ENCODE measurements at regions not wholly inside any gene's neighbourhood (a gene's known extent, or its start where the extent isn't known, plus 50 kb on each side); places are given as distances from the start of the nearest gene placed in this dataset.

GRCh38 chr4:52350926-52351325 lies 299.8 kb downstream of the SPATA18 start:
- H3K4me3 ChIP-seq, result no peak overlapping the region
- no peaks in the 10 kb centered on the region for H3K9me3 ChIP-seq
- no peaks in the 10 kb centered on the region for H3K27me3 ChIP-seq
- H3K4me1 ChIP-seq, result no peaks in the 10 kb centered on the region
- H3K36me3 ChIP-seq, result no peaks in the 10 kb centered on the region
- no peak for TF ChIP-seq POLR2A (IDR thresholded peaks at IDR 0.05)
- no peak for TF ChIP-seq CTCF (IDR thresholded peaks at IDR 0.05)
- 84 to 89% methylated on average over 1 of the region's 1 CpG for WGBS, 2 donors
- H3K27ac ChIP-seq, result no peak overlapping the region
- intact Hi-C loops (cut with DNase I), result no loop called here
- no peak for DNase-seq

GRCh38 chr4:52358366-52358765 lies 300.7 kb downstream of the USP46 start:
- 78 to 84% methylated on average over 9 of the region's 9 CpGs for WGBS, 2 donors
- TF ChIP-seq CTCF (IDR thresholded peaks at IDR 0.05), result no peak
- TF ChIP-seq POLR2A (IDR thresholded peaks at IDR 0.05), result no peak
- DNase-seq, result no peak
- Histone ChIP-seq H3K27ac (no peak overlapping the region), H3K27me3 (no peaks in the 10 kb centered on the region), H3K4me1 (no peaks in the 10 kb centered on the region), H3K9me3 (no peaks in the 10 kb centered on the region), H3K4me3 (no peak overlapping the region), H3K36me3 (no peaks in the 10 kb centered on the region)
- intact Hi-C loops (cut with DNase I), result no loop called here

- intact Hi-C loops (cut with DNase I), result no loop called here
- 80 to 100% methylated on average over 1 of the region's 1 CpG for WGBS, 2 donors
- no peak for DNase-seq
- Histone ChIP-seq H3K36me3 (no peaks in the 10 kb centered on the region), H3K4me3 (no peak overlapping the region), H3K27me3 (no peaks in the 10 kb centered on the region), H3K9me3 (no peaks in the 10 kb centered on the region), H3K27ac (no peak overlapping the region), H3K4me1 (no peaks in the 10 kb centered on the region)
- TF ChIP-seq CTCF (IDR thresholded peaks at IDR 0.05) (no peak), POLR2A (IDR thresholded peaks at IDR 0.05) (no peak)
These were observed 300.2 kb downstream of the USP46 start for GRCh38 chr4:52358883-52359321.

- DNase-seq, result no peak
- TF ChIP-seq POLR2A (IDR thresholded peaks at IDR 0.05), result no peak
- no peak for TF ChIP-seq CTCF (IDR thresholded peaks at IDR 0.05)
- Histone ChIP-seq H3K36me3 (no peaks in the 10 kb centered on the region), H3K4me1 (no peaks in the 10 kb centered on the region), H3K27ac (no peak overlapping the region), H3K4me3 (no peak overlapping the region), H3K9me3 (no peaks in the 10 kb centered on the region), H3K27me3 (no peaks in the 10 kb centered on the region)
- intact Hi-C loops (cut with DNase I), result no loop called here
- 84 to 93% methylated on average over 5 of the region's 5 CpGs for WGBS, 2 donors
These were observed 292.9 kb downstream of the USP46 start for GRCh38 chr4:52366191-52366590.

- WGBS, 2 donors, result 51 to 65% methylated on average over 4 of the region's 4 CpGs
- no peak for DNase-seq
- Histone ChIP-seq H3K36me3 (no peaks in the 10 kb centered on the region), H3K4me3 (no peak overlapping the region), H3K9me3 (no peaks in the 10 kb centered on the region), H3K27ac (no peak overlapping the region), H3K4me1 (no peaks in the 10 kb centered on the region), H3K27me3 (no peaks in the 10 kb centered on the region)
- no peak for TF ChIP-seq POLR2A (IDR thresholded peaks at IDR 0.05)
- TF ChIP-seq CTCF (IDR thresholded peaks at IDR 0.05), result no peak
- intact Hi-C loops (cut with DNase I), result no loop called here
These were observed 292.5 kb downstream of the USP46 start for GRCh38 chr4:52366621-52367020.

Measured in esophagus squamous epithelium (tissue), 5 donors.